Suprapubic skin (tissue), 4 donors: ENCODE measurements at regions not wholly inside any gene's neighbourhood (a gene's known extent, or its start where the extent isn't known, plus 50 kb on each side); places are given as distances from the start of the nearest gene placed in this dataset.

Experiments
- DNase-seq, 2 donors: peaks; one replicate each; pipeline ENCODE4 v3.0.0-alpha.2; 2019; ENCODE audit warnings: low spot score in 2 of 2
- H3K27ac ChIP-seq: fragments of 200-600 bp; sonication (generic); one replicate; pipeline ENCODE4 v1.5.1; 2019
- H3K27me3 ChIP-seq: fragments of 200-600 bp; sonication (generic); one replicate; pipeline ENCODE4 v1.5.1; 2019
- H3K36me3 ChIP-seq: fragments of 200-600 bp; sonication (generic); one replicate; pipeline ENCODE4 v1.5.1; 2019
- H3K4me1 ChIP-seq: fragments of 200-600 bp; sonication (generic); one replicate; pipeline ENCODE4 v1.5.1; 2019
- H3K4me3 ChIP-seq: fragments of 200-600 bp; sonication (generic); one replicate; pipeline ENCODE4 v1.5.1; 2019; ENCODE audit warnings: mild to moderate bottlenecking
- H3K9me3 ChIP-seq: fragments of 200-600 bp; sonication (generic); one replicate; pipeline ENCODE4 v1.5.1; 2019
- CTCF ChIP-seq, 2 donors: fragments of 200-600 bp in 1 of 2; fragments of 450-650 bp in 1 of 2; sonication (generic) in 1 of 2; IDR thresholded peaks; one replicate each; pipeline ENCODE4 v1.5.1; 2016 to 2019; ENCODE audit warnings: antibody characterized with exemption in 2 of 2, mild to moderate bottlenecking in 1 of 2, moderate library complexity in 1 of 2
- EP300 ChIP-seq: sonication (generic); formaldehyde crosslinking; IDR thresholded peaks from one replicate; pipeline ENCODE4 v1.6.1; 2017; ENCODE audit warnings: antibody characterized with exemption
- POLR2A ChIP-seq, 2 donors: fragments of 450-650 bp; IDR thresholded peaks; one replicate each; pipeline ENCODE4 v1.6.1; 2017; ENCODE audit warnings: antibody characterized with exemption in 2 of 2, mild to moderate bottlenecking in 2 of 2, moderate library complexity in 2 of 2
- POLR2AphosphoS5 ChIP-seq, 3 donors: sonication (generic); formaldehyde crosslinking; IDR thresholded peaks; one replicate each; pipeline ENCODE4 v1.6.1; 2017; ENCODE audit warnings: antibody characterized with exemption in 3 of 3
- WGBS: methylation state at CpG from one replicate; pipeline ENCODE4 v1.1.5; 2018; 5-methylcytosine and 5-hydroxymethylcytosine counted together

DNA sequence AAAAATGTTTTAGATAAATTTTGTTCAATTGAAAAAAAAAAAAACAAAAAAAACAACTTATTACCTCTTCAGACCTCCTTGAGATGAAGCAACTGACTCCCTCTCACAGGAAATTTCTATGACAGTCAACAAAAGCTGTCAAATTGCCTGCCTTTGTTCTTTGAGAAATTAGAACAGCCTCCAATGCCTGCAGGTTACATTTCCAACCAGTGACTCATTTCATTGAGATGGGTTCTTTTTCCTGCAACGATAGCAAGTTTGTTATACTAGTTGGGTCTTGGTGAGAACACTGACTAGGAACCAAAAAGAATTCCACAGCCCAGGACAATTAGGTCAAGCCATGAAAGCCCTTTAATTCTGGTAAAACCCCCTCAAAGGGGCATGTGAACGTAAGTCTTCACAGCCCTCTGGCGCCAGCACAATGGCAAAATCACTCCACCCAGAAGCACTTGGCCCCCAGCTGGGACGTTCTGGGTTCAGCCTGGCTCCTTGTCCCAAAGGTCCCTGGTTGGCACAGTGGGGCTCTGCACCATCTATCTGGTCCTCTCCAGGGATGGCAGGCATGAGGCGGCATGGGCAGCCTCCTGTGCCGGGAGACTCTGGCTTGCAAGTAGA lies 87.0 kb downstream of the SPP2 start:
- Histone ChIP-seq H3K36me3 (no peaks in the 10 kb centered on the region), H3K27me3 (no peaks in the 10 kb centered on the region), H3K4me3 (no peak overlapping the region), H3K9me3 (no peaks in the 10 kb centered on the region), H3K4me1 (peaks cover 26% of the 10 kb centered on the region), H3K27ac (no peak overlapping the region)
- 52% methylated on average over 5 of the region's 6 CpGs for WGBS
- TF ChIP-seq POLR2A (IDR thresholded peaks at IDR 0.05) (no peak), CTCF (IDR thresholded peaks at IDR 0.05) (no peak), POLR2AphosphoS5 (IDR thresholded peaks at IDR 0.05) (no peak), EP300 (no peak)
- DNase-seq: no peak

- Histone ChIP-seq H3K4me1 (peaks cover 26% of the 10 kb centered on the region), H3K27ac (no peak overlapping the region), H3K36me3 (no peaks in the 10 kb centered on the region), H3K9me3 (no peaks in the 10 kb centered on the region), H3K4me3 (no peak overlapping the region), H3K27me3 (no peaks in the 10 kb centered on the region)
- no peak for DNase-seq
- TF ChIP-seq EP300 (no peak), POLR2A (IDR thresholded peaks at IDR 0.05) (no peak), CTCF (IDR thresholded peaks at IDR 0.05) (no peak), POLR2AphosphoS5 (IDR thresholded peaks at IDR 0.05) (no peak)
Measured at GRCh38 chr2:234136461-234136860, 86.0 kb downstream of the SPP2 start.

DNA sequence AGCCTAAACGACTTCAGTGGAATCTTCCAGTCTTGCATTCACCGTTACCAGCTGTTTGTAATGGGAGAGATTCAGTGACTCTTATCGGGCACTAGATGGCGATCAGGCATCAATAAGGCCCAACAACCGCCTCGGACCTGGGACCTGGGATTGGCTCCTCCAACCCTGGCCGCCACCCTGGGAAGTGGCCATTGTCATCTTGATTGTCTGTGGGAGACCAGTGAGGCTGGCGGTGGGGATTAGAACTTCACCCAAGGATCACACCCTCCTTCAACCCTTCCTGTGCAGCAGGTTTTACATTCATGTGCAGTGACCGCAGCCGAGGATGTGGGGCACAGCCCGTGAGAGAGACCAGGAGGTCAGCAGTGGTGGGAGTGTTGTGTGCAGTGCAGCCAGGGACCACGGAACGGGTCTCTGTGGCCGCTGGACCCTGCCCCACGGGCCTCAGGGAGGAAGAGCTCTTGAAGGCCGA lies 85.3 kb downstream of the SPP2 start:
- no peak overlapping the region for H3K4me3 ChIP-seq
- H3K27ac ChIP-seq: no peak overlapping the region
- TF ChIP-seq EP300: no peak
- no peak for TF ChIP-seq POLR2AphosphoS5 (IDR thresholded peaks at IDR 0.05)
- no peak for TF ChIP-seq POLR2A (IDR thresholded peaks at IDR 0.05)
- TF ChIP-seq CTCF (IDR thresholded peaks at IDR 0.05): peak; percentile 29 to 70
- no peaks in the 10 kb centered on the region for H3K36me3 ChIP-seq
- peaks cover 26% of the 10 kb centered on the region for H3K4me1 ChIP-seq
- 48% methylated on average over 14 of the region's 16 CpGs for WGBS
- H3K9me3 ChIP-seq: no peaks in the 10 kb centered on the region
- no peaks in the 10 kb centered on the region for H3K27me3 ChIP-seq
- peak in 1 of 2 donors; percentile 75 for DNase-seq

DNA sequence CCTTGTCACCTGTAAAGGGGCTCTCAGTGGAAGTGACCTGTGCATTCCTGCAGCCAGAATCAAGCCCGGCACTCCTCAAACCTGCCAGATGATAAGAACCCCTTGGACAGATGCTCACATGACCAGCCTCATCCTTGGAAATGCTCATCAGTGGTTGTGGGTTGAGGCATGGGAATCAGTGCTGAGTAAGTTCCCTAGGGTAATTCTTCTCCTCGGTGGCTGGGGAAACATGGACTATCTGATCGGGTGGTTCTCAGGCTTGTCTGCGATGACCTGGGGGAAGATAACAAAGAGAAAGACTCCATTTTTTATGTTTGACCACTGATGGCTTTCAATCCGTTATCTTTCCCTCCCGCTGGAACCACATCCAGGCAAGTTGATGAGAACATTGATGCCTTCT lies 84.0 kb downstream of the SPP2 start:
- no peaks in the 10 kb centered on the region for H3K9me3 ChIP-seq
- WGBS: 88% methylated on average over 5 of the region's 6 CpGs
- TF ChIP-seq POLR2AphosphoS5 (IDR thresholded peaks at IDR 0.05): no peak
- TF ChIP-seq CTCF (IDR thresholded peaks at IDR 0.05): no peak

DNA sequence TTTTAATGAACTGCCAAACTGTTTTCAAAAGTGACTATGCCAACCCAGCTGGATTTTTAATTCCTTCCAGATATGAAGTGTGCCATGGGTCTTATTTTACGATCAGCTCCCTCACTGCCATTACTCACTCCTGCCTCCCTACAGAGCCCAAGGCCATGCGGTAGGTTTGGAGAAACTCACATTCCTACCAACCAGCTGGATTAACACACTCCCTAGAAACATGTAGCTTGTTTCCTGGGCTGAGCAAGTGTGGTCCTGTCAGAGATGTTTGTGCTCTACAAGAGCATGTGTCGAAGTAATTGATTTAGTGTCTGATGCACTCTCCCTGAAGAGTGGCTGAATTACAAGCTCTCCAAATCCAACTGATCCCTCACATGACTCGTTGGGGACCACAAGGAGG lies 82.5 kb downstream of the SPP2 start:
- WGBS: 38% methylated on average over 4 of the region's 4 CpGs
- no peak for DNase-seq
- TF ChIP-seq POLR2AphosphoS5 (IDR thresholded peaks at IDR 0.05) (peak in 2 of 3 donors; percentile 26 to 37), EP300 (no peak), CTCF (IDR thresholded peaks at IDR 0.05) (no peak), POLR2A (IDR thresholded peaks at IDR 0.05) (no peak)
- H3K4me3 ChIP-seq: no peak overlapping the region
- H3K36me3 ChIP-seq: no peaks in the 10 kb centered on the region
- no peaks in the 10 kb centered on the region for H3K27me3 ChIP-seq
- peaks cover 26% of the 10 kb centered on the region for H3K4me1 ChIP-seq
- H3K27ac ChIP-seq: no peak overlapping the region
- H3K9me3 ChIP-seq: no peaks in the 10 kb centered on the region

More for the DNA sequence above, 84.0 kb downstream of the SPP2 start:
- Histone ChIP-seq H3K27ac (no peak overlapping the region), H3K27me3 (no peaks in the 10 kb centered on the region), H3K36me3 (no peaks in the 10 kb centered on the region), H3K4me1 (peaks cover 26% of the 10 kb centered on the region), H3K4me3 (no peak overlapping the region)
- no peak for DNase-seq
